Erythroblast (primary cell): ENCODE measurements at regions not wholly inside any gene's neighbourhood (a gene's known extent, or its start where the extent isn't known, plus 50 kb on each side); places are given as distances from the start of the nearest gene placed in this dataset.

Source experiments
- DNase-seq, 2 experiments: peaks; one replicate each; lab custom pipeline; 2025; lab: John Stamatoyannopoulos, UW
- GATA1 ChIP-seq: IDR thresholded peaks from 2 replicates; pipeline ENCODE4 v1.6.1; 2011; ENCODE audit warnings: low read depth, mild to moderate bottlenecking, control low read depth, low read length, moderate library complexity
- POLR2A ChIP-seq: IDR thresholded peaks from 2 replicates; pipeline ENCODE4 v1.6.1; 2011; ENCODE audit warnings: mild to moderate bottlenecking, low read length

GRCh38 chr2:145012214-145012670, 492.3 kb upstream of the ZEB2 start:
- no peak for TF ChIP-seq GATA1
- TF ChIP-seq POLR2A: no peak
- DNase-seq: no peak

- no peak for DNase-seq
- TF ChIP-seq POLR2A: no peak
- TF ChIP-seq GATA1: no peak
Measured at GRCh38 chr2:145010635-145011034, 490.7 kb upstream of the ZEB2 start.

GRCh38 chr2:145007960-145008263, 488.0 kb upstream of the ZEB2 start:
- DNase-seq: no peak
- TF ChIP-seq POLR2A (no peak), GATA1 (no peak)

- DNase-seq: no peak
Measured at GRCh38 chr2:145007093-145007959, 487.4 kb upstream of the ZEB2 start.

GRCh38 chr2:145002624-145003023, 482.7 kb upstream of the ZEB2 start:
- DNase-seq: no peak
- no peak for TF ChIP-seq POLR2A
- no peak for TF ChIP-seq GATA1

More at GRCh38 chr2:145007093-145007959, 487.4 kb upstream of the ZEB2 start:
- TF ChIP-seq GATA1 (no peak), POLR2A (no peak)

GRCh38 chr2:145000376-145000775, 480.5 kb upstream of the ZEB2 start:
- DNase-seq: no peak
- TF ChIP-seq GATA1: no peak
- TF ChIP-seq POLR2A: no peak

- DNase-seq: no peak
- TF ChIP-seq GATA1 (no peak), POLR2A (no peak)
Measured at GRCh38 chr2:144999936-145000335, 480.0 kb upstream of the ZEB2 start.

GRCh38 chr2:144999071-144999875, 479.4 kb upstream of the ZEB2 start:
- no peak for DNase-seq
- no peak for TF ChIP-seq POLR2A
- no peak for TF ChIP-seq GATA1

GRCh38 chr2:144998435-144998834, 478.5 kb upstream of the ZEB2 start:
- TF ChIP-seq POLR2A (no peak), GATA1 (no peak)
- no peak for DNase-seq

GRCh38 chr2:144996225-144996795, 476.4 kb upstream of the ZEB2 start:
- DNase-seq: no peak
- TF ChIP-seq POLR2A (no peak), GATA1 (no peak)

GRCh38 chr2:144995482-144995881, 475.6 kb upstream of the ZEB2 start:
- DNase-seq: no peak
- no peak for TF ChIP-seq GATA1
- no peak for TF ChIP-seq POLR2A

GRCh38 chr2:144990661-144991060, 470.7 kb upstream of the ZEB2 start:
- TF ChIP-seq POLR2A: no peak
- no peak for TF ChIP-seq GATA1
- no peak for DNase-seq

- TF ChIP-seq GATA1 (no peak), POLR2A (no peak)
- DNase-seq: no peak
Measured at GRCh38 chr2:144989579-144990270, 469.8 kb upstream of the ZEB2 start.

- no peak for DNase-seq
- no peak for TF ChIP-seq GATA1
- TF ChIP-seq POLR2A: no peak
Measured at GRCh38 chr2:144988591-144988990, 468.7 kb upstream of the ZEB2 start.
